Upper lobe of left lung (tissue), 4 donors: ENCODE measurements at regions not wholly inside any gene's neighbourhood (a gene's known extent, or its start where the extent isn't known, plus 50 kb on each side); places are given as distances from the start of the nearest gene placed in this dataset.
"Not testable (repeated sequence)": the region's sequence is repeated elsewhere in the genome, so short reads cannot be mapped to it uniquely, and the experiment has no call there.

Experiments used
- POLR2A ChIP-seq, 4 donors: fragments of 450-650 bp; IDR thresholded peaks; one replicate each; pipeline ENCODE4 v1.5.1; 2016 to 2017; ENCODE audit warnings: antibody characterized with exemption in 4 of 4, mild to moderate bottlenecking in 2 of 4
- TF ChIP-seq, protein P1 (sequence below), 6 experiments: fragments of 450-650 bp in 4 of 6; fragments of 200-600 bp in 2 of 6; sonication (generic) in 2 of 6; IDR thresholded peaks; one replicate each; pipeline ENCODE4 v1.5.1; 2016 to 2019; ENCODE audit warnings: antibody characterized with exemption in 6 of 6

DNA sequence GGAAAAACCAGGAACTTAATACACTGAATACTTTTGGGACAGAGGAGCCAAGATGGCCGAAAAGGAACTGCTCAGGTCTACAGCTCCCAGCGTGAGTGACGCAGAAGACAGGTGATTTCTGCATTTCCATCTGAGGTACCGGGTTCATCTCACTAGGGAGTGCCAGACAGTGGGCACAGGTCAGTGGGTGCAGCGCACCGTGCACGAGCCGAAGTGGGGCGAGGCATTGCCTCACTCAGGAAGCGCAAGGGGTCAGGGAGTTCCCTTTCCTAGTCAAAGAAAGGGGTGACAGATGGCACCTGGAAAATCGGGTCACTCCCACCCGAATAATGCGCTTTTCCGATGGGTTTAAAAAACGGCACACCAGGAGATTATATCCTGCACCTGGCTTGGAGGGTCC is 605.4 kb downstream of the DTWD2 start:
- not testable (repeated sequence) for TF ChIP-seq POLR2A (IDR thresholded peaks at IDR 0.05)
- TF ChIP-seq, protein P1, sequence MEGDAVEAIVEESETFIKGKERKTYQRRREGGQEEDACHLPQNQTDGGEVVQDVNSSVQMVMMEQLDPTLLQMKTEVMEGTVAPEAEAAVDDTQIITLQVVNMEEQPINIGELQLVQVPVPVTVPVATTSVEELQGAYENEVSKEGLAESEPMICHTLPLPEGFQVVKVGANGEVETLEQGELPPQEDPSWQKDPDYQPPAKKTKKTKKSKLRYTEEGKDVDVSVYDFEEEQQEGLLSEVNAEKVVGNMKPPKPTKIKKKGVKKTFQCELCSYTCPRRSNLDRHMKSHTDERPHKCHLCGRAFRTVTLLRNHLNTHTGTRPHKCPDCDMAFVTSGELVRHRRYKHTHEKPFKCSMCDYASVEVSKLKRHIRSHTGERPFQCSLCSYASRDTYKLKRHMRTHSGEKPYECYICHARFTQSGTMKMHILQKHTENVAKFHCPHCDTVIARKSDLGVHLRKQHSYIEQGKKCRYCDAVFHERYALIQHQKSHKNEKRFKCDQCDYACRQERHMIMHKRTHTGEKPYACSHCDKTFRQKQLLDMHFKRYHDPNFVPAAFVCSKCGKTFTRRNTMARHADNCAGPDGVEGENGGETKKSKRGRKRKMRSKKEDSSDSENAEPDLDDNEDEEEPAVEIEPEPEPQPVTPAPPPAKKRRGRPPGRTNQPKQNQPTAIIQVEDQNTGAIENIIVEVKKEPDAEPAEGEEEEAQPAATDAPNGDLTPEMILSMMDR (IDR thresholded peaks at IDR 0.05), result not testable (repeated sequence)
